TTC549 (cell line): ENCODE measurements at regions not wholly inside any gene's neighbourhood (a gene's known extent, or its start where the extent isn't known, plus 50 kb on each side); places are given as distances from the start of the nearest gene placed in this dataset.
A peak's percentile ranks its signal among the peaks of the same experiment; 100 is the strongest.
"Not testable (repeated sequence)": the region's sequence is repeated elsewhere in the genome, so short reads cannot be mapped to it uniquely, and the experiment has no call there.

Source experiments
- FAIRE-seq: peaks from 2 replicates; lab custom pipeline; 2012; peaks lifted over from hg19 to GRCh38; lab: Jason Lieb, UNC

- not testable (repeated sequence) for FAIRE-seq
These were observed 232.5 kb upstream of the FOXF1 start for GRCh38 chr16:86277859-86278258.

- no peak for FAIRE-seq
These were observed 228.9 kb upstream of the FOXF1 start for GRCh38 chr16:86281421-86281820.

DNA sequence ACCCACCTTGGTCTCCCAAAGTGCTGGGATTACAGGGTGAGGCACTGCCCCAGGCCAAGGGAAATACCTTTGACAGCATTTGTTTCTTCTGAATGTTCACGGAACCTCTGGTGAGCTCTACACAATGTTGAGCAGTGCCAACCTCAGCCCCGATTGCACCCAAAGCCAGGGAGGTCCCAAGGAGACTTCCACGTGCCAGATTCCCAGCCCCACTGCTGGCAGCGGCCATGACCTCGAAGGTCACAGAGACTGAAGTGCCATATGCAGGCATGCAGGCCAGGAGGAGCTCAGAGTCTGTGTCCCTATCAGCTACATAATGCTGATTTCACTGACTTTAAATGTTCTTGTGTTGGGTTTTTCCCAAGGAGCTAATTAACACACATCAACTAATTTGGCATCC, 226.4 kb upstream of the FOXF1 start:
- no peak for FAIRE-seq

DNA sequence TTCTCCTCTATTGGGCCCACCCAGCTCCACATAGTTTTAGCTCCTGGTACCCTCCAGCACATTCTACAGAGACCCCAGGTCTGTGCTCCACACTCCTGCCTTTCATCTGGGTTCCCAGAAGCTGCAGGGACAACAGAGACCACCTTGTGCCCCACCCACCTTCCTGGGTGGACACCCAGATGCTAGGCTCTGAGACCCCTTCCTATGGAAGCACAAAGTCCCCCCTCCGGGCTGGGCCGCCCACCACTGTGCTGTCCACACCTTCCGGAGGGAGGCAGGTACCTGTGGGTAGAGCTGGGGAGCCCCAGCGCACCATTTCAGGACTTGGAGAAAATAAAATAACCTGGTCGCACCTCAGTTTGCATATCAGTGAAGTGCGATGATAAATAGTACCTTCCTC, 224.9 kb upstream of the FOXF1 start:
- FAIRE-seq: no peak

- no peak for FAIRE-seq
These were observed 224.1 kb upstream of the FOXF1 start for GRCh38 chr16:86285938-86286921.

GRCh38 chr16:86286991-86287663, 223.2 kb upstream of the FOXF1 start:
- no peak for FAIRE-seq

GRCh38 chr16:86287664-86288201, 222.6 kb upstream of the FOXF1 start:
- no peak for FAIRE-seq

- FAIRE-seq: no peak
These were observed 221.5 kb upstream of the FOXF1 start for GRCh38 chr16:86288716-86289294.

DNA sequence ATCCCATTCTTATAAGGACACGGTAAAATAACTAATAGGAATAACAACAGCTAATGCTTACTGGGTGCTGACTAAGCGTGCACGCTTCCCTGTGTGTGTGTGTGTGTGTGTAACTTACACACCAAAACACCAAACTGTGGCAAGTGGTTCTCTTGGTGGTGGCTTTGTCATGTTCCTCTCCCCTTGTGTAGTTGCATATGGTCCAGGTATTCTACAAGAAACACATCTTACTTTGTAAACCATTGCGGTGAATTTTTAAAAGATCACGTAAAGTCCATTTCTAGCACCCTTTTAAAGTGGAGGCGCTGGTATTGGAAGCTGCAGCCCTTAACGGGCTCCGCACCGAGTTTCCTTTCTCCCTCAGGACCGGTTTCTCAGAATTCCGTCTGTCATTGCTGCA, 221.0 kb upstream of the FOXF1 start:
- no peak for FAIRE-seq

- FAIRE-seq: no peak
These were observed 220.4 kb upstream of the FOXF1 start for GRCh38 chr16:86289907-86290306.

DNA sequence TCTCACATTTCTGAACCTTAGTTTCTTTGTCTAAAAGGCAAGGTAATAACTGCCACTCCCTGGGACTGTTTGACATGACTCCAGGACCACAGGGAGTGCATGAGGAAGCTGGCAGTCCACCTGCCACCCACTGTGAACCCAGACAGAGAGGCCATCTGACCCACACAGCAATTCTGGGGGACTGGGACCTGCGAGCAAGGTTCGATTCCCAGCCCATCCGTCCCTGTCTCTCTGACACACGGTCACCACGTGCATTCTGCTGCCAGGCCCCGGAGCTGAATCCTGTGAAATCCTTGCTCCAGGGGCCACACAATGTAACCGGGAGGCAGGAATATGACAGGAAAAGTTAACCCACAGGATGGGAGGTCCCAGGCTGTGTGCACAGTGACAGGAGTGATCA, 218.8 kb upstream of the FOXF1 start:
- FAIRE-seq: no peak

- FAIRE-seq: no peak
These were observed 218.1 kb upstream of the FOXF1 start for GRCh38 chr16:86292171-86292775.

GRCh38 chr16:86292942-86293341, 217.4 kb upstream of the FOXF1 start:
- no peak for FAIRE-seq

- FAIRE-seq: no peak
These were observed 216.4 kb upstream of the FOXF1 start for GRCh38 chr16:86293906-86294305.

- FAIRE-seq: no peak
These were observed 215.7 kb upstream of the FOXF1 start for GRCh38 chr16:86294535-86295196.

GRCh38 chr16:86296256-86296655, 214.1 kb upstream of the FOXF1 start:
- no peak for FAIRE-seq

DNA sequence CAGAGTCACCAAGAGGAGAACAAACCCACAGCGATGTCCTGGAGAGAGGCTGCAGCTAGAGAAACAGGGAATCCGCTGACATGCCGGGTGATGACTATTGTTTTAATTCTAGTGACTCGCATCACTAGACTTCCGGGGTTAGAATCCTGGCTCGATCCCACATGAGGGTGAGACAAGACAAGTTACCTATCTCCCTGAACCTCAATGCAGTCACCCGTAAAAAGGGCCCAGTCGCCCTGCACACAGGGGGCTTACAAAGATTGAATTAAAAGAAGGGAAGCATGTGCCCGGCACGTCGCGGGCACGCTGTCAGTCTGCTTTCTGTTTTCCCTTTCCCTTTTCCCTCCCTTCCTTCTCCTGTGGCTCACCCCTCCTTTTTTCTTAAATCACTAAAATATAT, 212.9 kb upstream of the FOXF1 start:
- FAIRE-seq: no peak

DNA sequence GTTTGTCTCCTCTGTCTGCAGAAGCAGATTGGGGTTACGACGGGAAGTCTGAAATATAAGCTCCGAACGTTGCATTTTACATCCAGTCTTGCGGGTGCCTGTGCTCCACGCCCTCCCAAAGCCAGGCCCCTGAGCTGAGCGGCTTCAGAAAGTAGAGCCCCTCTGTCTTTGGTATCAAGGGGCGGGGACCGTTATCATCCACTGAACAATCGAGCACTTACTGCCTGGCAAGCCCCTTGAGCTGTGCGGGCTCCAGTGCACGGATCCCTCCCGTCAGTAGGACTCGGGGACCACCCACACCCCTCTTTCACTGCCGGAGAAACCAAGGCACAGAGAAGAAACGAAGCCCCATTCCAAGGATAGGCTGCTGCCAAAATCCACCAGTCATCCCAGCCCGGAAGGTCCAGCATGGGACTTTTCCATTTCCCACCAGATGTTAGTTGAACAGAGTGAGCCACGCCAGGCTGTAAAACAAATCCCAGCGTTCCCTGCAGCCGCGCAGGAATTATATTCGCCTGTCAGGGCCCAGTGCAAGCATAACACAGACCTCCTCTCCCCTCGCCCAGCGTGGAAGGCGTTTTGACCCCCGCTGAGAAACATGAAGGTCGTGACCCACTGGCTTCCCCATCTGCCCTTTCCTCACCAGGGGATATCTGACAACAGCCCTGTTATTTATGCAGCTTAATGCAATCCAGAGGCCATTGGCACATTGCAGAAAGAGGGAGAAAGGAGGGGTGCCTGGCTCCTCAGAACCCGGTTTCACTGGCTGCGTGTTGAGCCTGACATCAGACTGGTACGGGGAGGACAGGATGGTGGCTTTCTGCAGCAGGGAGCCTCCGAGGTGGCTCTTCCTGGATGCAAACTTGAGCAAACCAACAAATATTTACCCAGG, 212.2 kb upstream of the FOXF1 start:
- FAIRE-seq: no peak

GRCh38 chr16:86298758-86299134, 211.6 kb upstream of the FOXF1 start:
- FAIRE-seq: peak; percentile 99

- FAIRE-seq: no peak
These were observed 210.3 kb upstream of the FOXF1 start for GRCh38 chr16:86299882-86300610.
